Bronchial epithelial cell (primary cell): ENCODE measurements at regions not wholly inside any gene's neighbourhood (a gene's known extent, or its start where the extent isn't known, plus 50 kb on each side); places are given as distances from the start of the nearest gene placed in this dataset.

Experiments used
- DNase-seq: peaks from one replicate; pipeline ENCODE4 v3.0.0-alpha.2; 2010; ENCODE audit warnings: low read depth
- FAIRE-seq: peaks from 2 replicates; lab custom pipeline; 2011; peaks lifted over from hg19 to GRCh38; lab: Jason Lieb, UNC
- H3K27me3 ChIP-seq: 2 replicates; pipeline ENCODE4 v1.5.1; 2011; ENCODE audit warnings: low read length; ENCODE audit not compliant: control insufficient read depth, insufficient read depth
- H3K36me3 ChIP-seq: 2 replicates; pipeline ENCODE4 v1.5.1; 2011; ENCODE audit warnings: low read length; ENCODE audit not compliant: control insufficient read depth, insufficient read depth
- H3K4me3 ChIP-seq: 2 replicates; pipeline ENCODE4 v1.5.1; 2011; ENCODE audit warnings: mild to moderate bottlenecking, low read depth, low read length, control low read depth
- TF ChIP-seq, protein P1 (sequence below): IDR thresholded peaks from 2 replicates; pipeline ENCODE4 v1.5.1; 2011; ENCODE audit warnings: mild to moderate bottlenecking, moderate library complexity, low read length, control low read depth, inconsistent platforms; ENCODE audit not compliant: insufficient read depth, severe bottlenecking

DNA sequence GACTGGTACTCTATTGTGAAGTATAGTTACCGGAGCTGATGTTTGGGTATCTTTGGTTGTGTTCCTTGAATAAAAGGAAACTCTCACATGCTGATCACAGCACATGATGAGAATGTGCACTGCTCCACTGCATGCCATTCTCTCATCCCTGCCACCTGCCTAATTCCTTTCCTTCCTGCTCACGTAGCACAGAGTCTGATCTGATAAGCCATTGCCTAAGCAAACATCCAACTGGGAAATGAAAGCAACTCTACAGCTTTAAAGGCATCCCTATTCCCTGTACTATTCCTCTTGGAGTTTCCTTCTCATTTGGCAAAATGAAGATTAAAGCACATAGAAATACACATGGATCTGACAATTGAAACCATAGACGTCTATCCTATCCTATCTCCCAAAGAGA is 359.8 kb downstream of the C3orf38 start:
- H3K27me3 ChIP-seq, result no peaks in the 10 kb centered on the region
- H3K4me3 ChIP-seq, result no peak overlapping the region
- DNase-seq, result no peak
- no peaks in the 10 kb centered on the region for H3K36me3 ChIP-seq
- no peak for FAIRE-seq
- TF ChIP-seq, protein P1, sequence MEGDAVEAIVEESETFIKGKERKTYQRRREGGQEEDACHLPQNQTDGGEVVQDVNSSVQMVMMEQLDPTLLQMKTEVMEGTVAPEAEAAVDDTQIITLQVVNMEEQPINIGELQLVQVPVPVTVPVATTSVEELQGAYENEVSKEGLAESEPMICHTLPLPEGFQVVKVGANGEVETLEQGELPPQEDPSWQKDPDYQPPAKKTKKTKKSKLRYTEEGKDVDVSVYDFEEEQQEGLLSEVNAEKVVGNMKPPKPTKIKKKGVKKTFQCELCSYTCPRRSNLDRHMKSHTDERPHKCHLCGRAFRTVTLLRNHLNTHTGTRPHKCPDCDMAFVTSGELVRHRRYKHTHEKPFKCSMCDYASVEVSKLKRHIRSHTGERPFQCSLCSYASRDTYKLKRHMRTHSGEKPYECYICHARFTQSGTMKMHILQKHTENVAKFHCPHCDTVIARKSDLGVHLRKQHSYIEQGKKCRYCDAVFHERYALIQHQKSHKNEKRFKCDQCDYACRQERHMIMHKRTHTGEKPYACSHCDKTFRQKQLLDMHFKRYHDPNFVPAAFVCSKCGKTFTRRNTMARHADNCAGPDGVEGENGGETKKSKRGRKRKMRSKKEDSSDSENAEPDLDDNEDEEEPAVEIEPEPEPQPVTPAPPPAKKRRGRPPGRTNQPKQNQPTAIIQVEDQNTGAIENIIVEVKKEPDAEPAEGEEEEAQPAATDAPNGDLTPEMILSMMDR, result no peak

DNA sequence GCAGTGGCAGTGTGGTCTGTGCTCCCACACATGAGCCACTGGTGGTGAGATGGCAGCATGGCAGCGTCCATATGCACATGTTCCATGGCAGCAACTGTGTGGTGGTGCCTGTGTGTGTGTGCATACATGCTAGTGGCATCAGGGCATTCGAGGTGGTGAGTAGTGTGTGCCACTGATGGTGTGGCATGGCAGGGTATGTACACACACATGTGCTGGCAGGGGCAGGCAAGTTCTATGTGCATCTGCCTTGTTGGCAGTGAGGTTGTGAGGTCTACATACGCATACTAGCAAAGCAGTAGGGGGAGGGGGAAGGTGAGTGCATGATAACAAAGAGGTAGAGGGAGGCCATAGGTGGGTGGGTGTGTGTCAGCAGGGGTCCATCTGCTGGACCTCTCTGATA is 378.7 kb downstream of the C3orf38 start:
- Histone ChIP-seq H3K36me3 (no peaks in the 10 kb centered on the region), H3K27me3 (no peaks in the 10 kb centered on the region), H3K4me3 (no peak overlapping the region)
- no peak for FAIRE-seq
- TF ChIP-seq, protein P1, result no peak
- no peak for DNase-seq

DNA sequence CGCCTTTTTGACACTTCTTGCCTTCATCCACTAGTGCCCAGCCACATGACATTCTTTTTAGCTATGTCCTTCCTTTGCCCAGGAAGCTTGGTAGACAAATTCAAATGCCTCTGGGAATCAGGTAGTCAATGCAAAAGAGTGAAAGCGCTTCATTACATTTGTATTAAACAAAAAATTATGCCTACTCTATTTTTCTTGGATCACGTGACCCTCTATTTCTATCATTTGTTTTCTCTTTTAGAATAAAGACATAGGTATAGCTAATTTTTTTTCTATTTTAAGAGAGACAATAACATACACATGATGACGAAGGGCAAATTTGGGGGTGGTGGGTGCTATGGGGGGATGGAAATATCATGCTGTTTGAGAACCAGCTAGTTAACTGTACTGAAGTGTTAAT is 384.8 kb downstream of the C3orf38 start:
- no peak for DNase-seq
- TF ChIP-seq, protein P1, result no peak
- no peaks in the 10 kb centered on the region for H3K27me3 ChIP-seq
- no peak for FAIRE-seq
- no peaks in the 10 kb centered on the region for H3K36me3 ChIP-seq
- no peak overlapping the region for H3K4me3 ChIP-seq

DNA sequence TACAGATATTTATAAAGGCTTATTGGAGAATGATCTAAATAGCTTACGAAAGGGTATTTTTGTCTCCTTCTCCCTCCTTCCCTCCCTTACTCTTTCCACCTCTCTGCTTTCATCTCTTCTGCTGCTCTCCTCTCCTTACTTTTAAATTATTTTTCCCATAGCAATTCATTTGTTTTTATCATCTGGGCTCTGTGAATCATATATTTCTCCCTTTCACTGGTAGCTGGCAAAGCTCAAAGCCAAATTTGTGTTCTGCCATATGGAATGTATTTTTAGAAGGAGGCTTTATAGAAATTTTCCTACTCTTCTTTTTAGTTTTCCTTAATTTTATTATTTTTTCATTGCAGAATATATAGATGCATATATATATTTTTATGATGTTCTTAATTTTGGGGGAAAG is 385.8 kb downstream of the C3orf38 start:
- H3K4me3 ChIP-seq, result no peak overlapping the region
- DNase-seq (no peak), FAIRE-seq (no peak)
- TF ChIP-seq, protein P1, result no peak
- H3K36me3 ChIP-seq, result no peaks in the 10 kb centered on the region
- no peaks in the 10 kb centered on the region for H3K27me3 ChIP-seq

DNA sequence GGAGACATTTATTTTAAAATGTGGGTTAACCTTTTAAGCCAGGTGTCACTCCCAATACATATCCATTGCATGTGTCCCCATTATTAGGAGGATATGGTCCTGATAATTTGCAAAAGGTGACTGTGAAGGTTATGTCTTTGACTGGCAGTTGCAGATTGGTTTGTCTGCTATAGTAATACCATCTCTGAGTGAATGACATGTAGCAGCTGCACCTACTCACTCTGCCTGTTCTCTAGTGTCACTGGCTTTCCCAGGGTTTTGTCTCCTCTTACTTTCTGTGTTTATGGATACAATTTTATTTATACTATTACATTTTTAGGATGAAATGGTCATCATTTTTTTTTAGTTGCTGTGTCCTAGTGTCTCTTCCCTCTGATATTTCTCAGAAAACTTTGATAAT is 393.2 kb downstream of the C3orf38 start:
- no peak overlapping the region for H3K4me3 ChIP-seq
- FAIRE-seq, result no peak
- TF ChIP-seq, protein P1, result no peak
- no peaks in the 10 kb centered on the region for H3K36me3 ChIP-seq
- no peaks in the 10 kb centered on the region for H3K27me3 ChIP-seq
- no peak for DNase-seq

DNA sequence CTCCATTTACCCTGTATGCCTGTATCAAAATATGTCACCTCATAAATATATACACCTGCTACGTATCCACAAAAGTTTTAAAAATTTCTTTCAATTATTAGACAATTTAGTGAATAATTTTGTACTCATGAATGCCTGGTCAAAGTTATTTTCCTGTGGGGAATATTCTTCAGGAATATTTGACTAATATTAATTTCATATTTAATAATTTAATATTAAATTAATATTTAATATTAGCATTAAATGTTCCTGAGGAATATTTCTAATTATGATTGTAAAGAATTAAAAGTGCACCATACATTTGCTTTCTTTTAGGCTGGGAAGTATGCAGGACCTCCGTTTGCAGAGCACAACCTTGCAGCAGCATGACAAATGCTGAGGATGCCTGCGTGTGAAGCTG is 422.7 kb downstream of the C3orf38 start:
- Histone ChIP-seq H3K4me3 (no peak overlapping the region), H3K27me3 (no peaks in the 10 kb centered on the region), H3K36me3 (no peaks in the 10 kb centered on the region)
- no peak for FAIRE-seq
- TF ChIP-seq, protein P1, result no peak
- no peak for DNase-seq
